ENCODE measurements at regions not wholly inside any gene's neighbourhood (a gene's known extent, or its start where the extent isn't known, plus 50 kb on each side); places are given as distances from the start of the nearest gene placed in this dataset.
"Not testable (repeated sequence)": the region's sequence is repeated elsewhere in the genome, so short reads cannot be mapped to it uniquely, and the experiment has no call there.

- H3K27me3 ChIP-seq, result no peaks in the 10 kb centered on the region
- H3K36me3 ChIP-seq, result no peaks in the 10 kb centered on the region
- no peak for DNase-seq
- intact Hi-C loops (cut with DNase I), result no loop called here
- no peaks in the 10 kb centered on the region for H3K9me3 ChIP-seq
- H3K4me3 ChIP-seq, result no peak overlapping the region
- 70 to 76% methylated on average over 2 of the region's 2 CpGs for WGBS, 2 donors
- H3K27ac ChIP-seq, result no peak overlapping the region
- TF ChIP-seq EP300 (IDR thresholded peaks at IDR 0.05) (no peak), POLR2AphosphoS5 (IDR thresholded peaks at IDR 0.05) (no peak), CTCF (IDR thresholded peaks at IDR 0.05) (no peak), POLR2A (IDR thresholded peaks at IDR 0.05) (no peak)
- no peaks in the 10 kb centered on the region for H3K4me1 ChIP-seq
These were observed 311.9 kb upstream of the ACO1 start for GRCh38 chr9:32072570-32072969.

GRCh38 chr9:32092031-32092430 lies 292.4 kb upstream of the ACO1 start:
- no peak for DNase-seq
- Histone ChIP-seq H3K9me3 (no peaks in the 10 kb centered on the region), H3K27ac (no peak overlapping the region), H3K36me3 (no peaks in the 10 kb centered on the region), H3K4me3 (no peak overlapping the region), H3K4me1 (no peaks in the 10 kb centered on the region), H3K27me3 (no peaks in the 10 kb centered on the region)
- WGBS, 2 donors, result 51 to 82% methylated on average over 1 of the region's 1 CpG
- TF ChIP-seq CTCF (IDR thresholded peaks at IDR 0.05), result no peak
- intact Hi-C loops (cut with DNase I), result no loop called here

- no peaks in the 10 kb centered on the region for H3K27me3 ChIP-seq
- intact Hi-C loops (cut with DNase I), result no loop called here
- no peaks in the 10 kb centered on the region for H3K36me3 ChIP-seq
- H3K9me3 ChIP-seq, result no peaks in the 10 kb centered on the region
- TF ChIP-seq EP300 (IDR thresholded peaks at IDR 0.05) (no peak), POLR2AphosphoS5 (IDR thresholded peaks at IDR 0.05) (no peak), CTCF (IDR thresholded peaks at IDR 0.05) (no peak), POLR2A (IDR thresholded peaks at IDR 0.05) (no peak)
- no peak for DNase-seq
- H3K4me3 ChIP-seq, result no peak overlapping the region
- WGBS, 2 donors, result 73 to 84% methylated on average over 2 of the region's 2 CpGs
- no peak overlapping the region for H3K27ac ChIP-seq
- no peaks in the 10 kb centered on the region for H3K4me1 ChIP-seq
These were observed 267.2 kb upstream of the ACO1 start for GRCh38 chr9:32117291-32117690.

GRCh38 chr9:32128546-32128945 lies 255.9 kb upstream of the ACO1 start:
- intact Hi-C loops (cut with DNase I), result no loop called here
- TF ChIP-seq CTCF (IDR thresholded peaks at IDR 0.05) (no peak), EP300 (IDR thresholded peaks at IDR 0.05) (no peak), POLR2A (IDR thresholded peaks at IDR 0.05) (no peak), POLR2AphosphoS5 (IDR thresholded peaks at IDR 0.05) (no peak)
- no peak overlapping the region for H3K4me3 ChIP-seq
- H3K4me1 ChIP-seq, result no peaks in the 10 kb centered on the region
- no peak overlapping the region for H3K27ac ChIP-seq
- DNase-seq, result no peak
- no peaks in the 10 kb centered on the region for H3K36me3 ChIP-seq
- no peaks in the 10 kb centered on the region for H3K9me3 ChIP-seq
- 94 to 95% methylated on average over 3 of the region's 3 CpGs for WGBS, 2 donors
- H3K27me3 ChIP-seq, result no peaks in the 10 kb centered on the region

- DNase-seq; intact Hi-C loops (cut with DNase I); H3K27ac ChIP-seq; H3K4me1 ChIP-seq; H3K36me3 ChIP-seq; H3K4me3 ChIP-seq; H3K27me3 ChIP-seq; H3K9me3 ChIP-seq: not testable (repeated sequence)
- 38 to 65% methylated on average over 2 of the region's 2 CpGs for WGBS, 2 donors
These were observed 253.7 kb upstream of the ACO1 start for GRCh38 chr9:32130709-32131108.

Measured in sigmoid colon (tissue), 6 donors.